ENCODE measurements at regions not wholly inside any gene's neighbourhood (a gene's known extent, or its start where the extent isn't known, plus 50 kb on each side); places are given as distances from the start of the nearest gene placed in this dataset.

GRCh38 chr1:238111516-238111915 is 220.8 kb upstream of the ZP4 start:
- Histone ChIP-seq H3K36me3 (replicated peaks in 1 of 2; ENCODE audit: control insufficient read depth in 1 of 2, insufficient read depth in 2 of 2, low read length in 2 of 2) (no peaks in the 10 kb centered on the region), H2AFZ (ENCODE audit: low read length) (no peak overlapping the region), H3K4me2 (ENCODE audit: low read depth, low read length) (no peak overlapping the region), H3K79me2 (ENCODE audit: insufficient read depth, low read length) (no peaks in the 10 kb centered on the region), H3K4me1 (ENCODE audit: insufficient read depth, low read length) (no peaks in the 10 kb centered on the region), H3K9ac (ENCODE audit: insufficient read depth, low read depth, low read length) (no peak overlapping the region), H3K27ac (ENCODE audit: extremely low read length, insufficient read depth, low read length) (no peak overlapping the region), H3K9me3 (ENCODE audit: low read length) (peaks cover 94% of the 10 kb centered on the region), H3K27me3 (ENCODE audit: control insufficient read depth in 1 of 2, insufficient read depth in 2 of 2, low read length in 2 of 2) (no peaks in the 10 kb centered on the region), H3K4me3 (replicated peaks in 1 of 3; ENCODE audit: insufficient read depth in 1 of 3, low read depth in 2 of 3, low read length in 3 of 3) (no peak overlapping the region), H4K20me1 (ENCODE audit: insufficient read depth, low read length) (no peaks in the 10 kb centered on the region)
- 0% methylated on average over 2 of the region's 2 CpGs for whole genome bisulfite sequencing (ENCODE audit: low lambda C conversion rate)
- no peak for FAIRE-seq
- POLR2A ChIA-PET = no interaction called here
- intact Hi-C loops (cut with micrococcal nuclease; ENCODE audit: unreplicated experiment) (no loop called here), in situ Hi-C loops (cut with HindIII; ENCODE audit: extremely low pct_ligation_motif_present, low pct_unique_long_range_greater_than_20kb) (no loop called here)
- CTCF ChIA-PET (ENCODE audit: low intra/inter-chr PET ratio, low total read pairs) = no interaction called here
- TF ChIP-seq HNF1B (CRISPR knock-in tag; IDR thresholded peaks at IDR 0.05) = no peak
- TF ChIP-seq BHLHE40 (IDR thresholded peaks at IDR 0.05; ENCODE audit: low read length) = no peak
- TF ChIP-seq MIXL1 (CRISPR knock-in tag; IDR thresholded peaks at IDR 0.05) = no peak
- TF ChIP-seq, protein P1, sequence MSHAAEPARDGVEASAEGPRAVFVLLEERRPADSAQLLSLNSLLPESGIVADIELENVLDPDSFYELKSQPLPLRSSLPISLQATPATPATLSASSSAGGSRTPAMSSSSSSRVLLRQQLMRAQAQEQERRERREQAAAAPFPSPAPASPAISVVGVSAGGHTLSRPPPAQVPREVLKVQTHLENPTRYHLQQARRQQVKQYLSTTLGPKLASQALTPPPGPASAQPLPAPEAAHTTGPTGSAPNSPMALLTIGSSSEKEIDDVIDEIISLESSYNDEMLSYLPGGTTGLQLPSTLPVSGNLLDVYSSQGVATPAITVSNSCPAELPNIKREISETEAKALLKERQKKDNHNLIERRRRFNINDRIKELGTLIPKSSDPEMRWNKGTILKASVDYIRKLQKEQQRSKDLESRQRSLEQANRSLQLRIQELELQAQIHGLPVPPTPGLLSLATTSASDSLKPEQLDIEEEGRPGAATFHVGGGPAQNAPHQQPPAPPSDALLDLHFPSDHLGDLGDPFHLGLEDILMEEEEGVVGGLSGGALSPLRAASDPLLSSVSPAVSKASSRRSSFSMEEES (CRISPR knock-in tag; IDR thresholded peaks at IDR 0.05) = no peak
- no peak for TF ChIP-seq ZNF567 (CRISPR knock-in tag; IDR thresholded peaks at IDR 0.05; ENCODE audit: borderline replicate concordance)
- TF ChIP-seq, protein P2, sequence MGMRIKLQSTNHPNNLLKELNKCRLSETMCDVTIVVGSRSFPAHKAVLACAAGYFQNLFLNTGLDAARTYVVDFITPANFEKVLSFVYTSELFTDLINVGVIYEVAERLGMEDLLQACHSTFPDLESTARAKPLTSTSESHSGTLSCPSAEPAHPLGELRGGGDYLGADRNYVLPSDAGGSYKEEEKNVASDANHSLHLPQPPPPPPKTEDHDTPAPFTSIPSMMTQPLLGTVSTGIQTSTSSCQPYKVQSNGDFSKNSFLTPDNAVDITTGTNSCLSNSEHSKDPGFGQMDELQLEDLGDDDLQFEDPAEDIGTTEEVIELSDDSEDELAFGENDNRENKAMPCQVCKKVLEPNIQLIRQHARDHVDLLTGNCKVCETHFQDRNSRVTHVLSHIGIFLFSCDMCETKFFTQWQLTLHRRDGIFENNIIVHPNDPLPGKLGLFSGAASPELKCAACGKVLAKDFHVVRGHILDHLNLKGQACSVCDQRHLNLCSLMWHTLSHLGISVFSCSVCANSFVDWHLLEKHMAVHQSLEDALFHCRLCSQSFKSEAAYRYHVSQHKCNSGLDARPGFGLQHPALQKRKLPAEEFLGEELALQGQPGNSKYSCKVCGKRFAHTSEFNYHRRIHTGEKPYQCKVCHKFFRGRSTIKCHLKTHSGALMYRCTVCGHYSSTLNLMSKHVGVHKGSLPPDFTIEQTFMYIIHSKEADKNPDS (CRISPR knock-in tag; IDR thresholded peaks at IDR 0.05) = no peak
- TF ChIP-seq KLF11 (CRISPR knock-in tag; IDR thresholded peaks at IDR 0.05) = no peak
- TF ChIP-seq ZNF570 (CRISPR knock-in tag; IDR thresholded peaks at IDR 0.05; ENCODE audit: borderline replicate concordance) = no peak
- TF ChIP-seq BORCS8-MEF2B (CRISPR knock-in tag; IDR thresholded peaks at IDR 0.05) = no peak
- no peak for TF ChIP-seq SOX5 (CRISPR knock-in tag; IDR thresholded peaks at IDR 0.05; ENCODE audit: borderline replicate concordance)
- TF ChIP-seq CBX1 (IDR thresholded peaks at IDR 0.05; ENCODE audit: low read depth) = no peak
- TF ChIP-seq ZNF629 (CRISPR knock-in tag; conservative IDR thresholded peaks at IDR 0.05) = no peak
- no peak for TF ChIP-seq ZNF225 (CRISPR knock-in tag; IDR thresholded peaks at IDR 0.05)
- TF ChIP-seq ZSCAN31 (CRISPR knock-in tag; IDR thresholded peaks at IDR 0.05; ENCODE audit: low read depth) = no peak
- no TSS peak for BruUV-seq (replicated peaks)
- no peak for ATAC-seq
- DNase-seq (ENCODE audit: low spot score) = no peak
